Endothelial cell (in vitro differentiated cells): ENCODE measurements at regions not wholly inside any gene's neighbourhood (a gene's known extent, or its start where the extent isn't known, plus 50 kb on each side); places are given as distances from the start of the nearest gene placed in this dataset.

Source experiments
- DNase-seq: peaks from one replicate; pipeline ENCODE4 v3.0.0; 2021; ENCODE audit warnings: low spot score
- H3K27ac Mint-ChIP-seq: one replicate; pipeline ENCODE4 v1.8.0; 2021; ENCODE audit warnings: mixed read lengths, inconsistent platforms; ENCODE audit not compliant: unreplicated experiment
- H3K27me3 Mint-ChIP-seq: one replicate; pipeline ENCODE4 v1.8.0; 2021; ENCODE audit warnings: mild to moderate bottlenecking, moderate library complexity, mixed read lengths, inconsistent platforms; ENCODE audit not compliant: unreplicated experiment
- H3K36me3 Mint-ChIP-seq: one replicate; pipeline ENCODE4 v1.8.0; 2021; ENCODE audit warnings: mild to moderate bottlenecking, low read depth, mixed read lengths, inconsistent platforms; ENCODE audit not compliant: unreplicated experiment
- H3K4me1 Mint-ChIP-seq: one replicate; pipeline ENCODE4 v1.8.0; 2021; ENCODE audit warnings: mild to moderate bottlenecking, mixed read lengths, inconsistent platforms; ENCODE audit not compliant: unreplicated experiment
- H3K4me3 Mint-ChIP-seq: one replicate; pipeline ENCODE4 v1.8.0; 2021; ENCODE audit warnings: mild to moderate bottlenecking, mixed read lengths, inconsistent platforms; ENCODE audit not compliant: unreplicated experiment
- H3K9me3 Mint-ChIP-seq: one replicate; pipeline ENCODE4 v1.8.0; 2021; ENCODE audit warnings: mixed read lengths, inconsistent platforms; ENCODE audit not compliant: unreplicated experiment
- TF ChIP-seq, protein P1 (sequence below): fragments of 200-600 bp; sonication (generic); IDR thresholded peaks from one replicate; pipeline ENCODE4 v1.5.0; 2021; ENCODE audit warnings: antibody characterized with exemption; ENCODE audit not compliant: unreplicated experiment

GRCh38 chr13:104715111-104715510, 1648.9 kb upstream of the SLC10A2 start:
- DNase-seq: no peak
- Mint-ChIP-seq H3K36me3 (no peaks in the 10 kb centered on the region), H3K27me3 (no peaks in the 10 kb centered on the region), H3K4me3 (no peak overlapping the region), H3K27ac (no peak overlapping the region), H3K4me1 (peaks cover 5% of the 10 kb centered on the region), H3K9me3 (peaks cover 8% of the 10 kb centered on the region)
- TF ChIP-seq, protein P1, sequence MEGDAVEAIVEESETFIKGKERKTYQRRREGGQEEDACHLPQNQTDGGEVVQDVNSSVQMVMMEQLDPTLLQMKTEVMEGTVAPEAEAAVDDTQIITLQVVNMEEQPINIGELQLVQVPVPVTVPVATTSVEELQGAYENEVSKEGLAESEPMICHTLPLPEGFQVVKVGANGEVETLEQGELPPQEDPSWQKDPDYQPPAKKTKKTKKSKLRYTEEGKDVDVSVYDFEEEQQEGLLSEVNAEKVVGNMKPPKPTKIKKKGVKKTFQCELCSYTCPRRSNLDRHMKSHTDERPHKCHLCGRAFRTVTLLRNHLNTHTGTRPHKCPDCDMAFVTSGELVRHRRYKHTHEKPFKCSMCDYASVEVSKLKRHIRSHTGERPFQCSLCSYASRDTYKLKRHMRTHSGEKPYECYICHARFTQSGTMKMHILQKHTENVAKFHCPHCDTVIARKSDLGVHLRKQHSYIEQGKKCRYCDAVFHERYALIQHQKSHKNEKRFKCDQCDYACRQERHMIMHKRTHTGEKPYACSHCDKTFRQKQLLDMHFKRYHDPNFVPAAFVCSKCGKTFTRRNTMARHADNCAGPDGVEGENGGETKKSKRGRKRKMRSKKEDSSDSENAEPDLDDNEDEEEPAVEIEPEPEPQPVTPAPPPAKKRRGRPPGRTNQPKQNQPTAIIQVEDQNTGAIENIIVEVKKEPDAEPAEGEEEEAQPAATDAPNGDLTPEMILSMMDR: no peak

DNA sequence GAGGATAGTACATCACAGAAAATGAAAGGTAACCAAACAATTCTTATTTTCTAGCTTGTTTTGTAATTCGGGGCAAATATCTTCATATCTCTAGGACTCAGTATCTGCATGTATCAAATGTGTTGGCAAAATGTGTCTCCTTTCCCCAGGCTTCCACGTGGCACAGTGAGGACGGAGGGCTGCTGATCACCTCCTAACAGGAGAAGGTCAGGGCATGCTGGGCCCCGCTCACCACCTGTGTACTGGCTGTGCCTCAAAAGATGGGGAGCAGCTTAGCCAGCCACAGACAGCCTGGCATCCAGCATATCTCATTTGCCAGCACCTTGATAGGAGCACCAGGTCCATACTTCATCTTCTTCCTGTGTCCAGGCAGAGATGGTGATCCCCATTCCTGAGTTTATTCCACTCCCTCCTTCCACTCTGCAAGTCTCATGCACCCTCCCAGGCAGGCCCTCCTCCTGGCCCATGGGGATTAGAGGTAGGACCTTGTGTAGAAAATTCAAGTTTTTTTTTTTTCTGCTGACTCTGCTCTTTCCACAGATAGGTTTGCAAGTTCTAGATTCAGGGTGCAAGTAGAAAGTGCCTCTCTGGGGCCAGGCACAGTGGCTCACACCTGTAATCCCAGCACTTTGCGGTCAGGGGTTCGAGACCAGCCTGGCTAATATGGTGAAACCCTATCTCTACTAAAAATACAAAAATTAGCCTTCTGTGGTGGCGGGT, 1639.0 kb upstream of the SLC10A2 start:
- no peaks in the 10 kb centered on the region for H3K27me3 Mint-ChIP-seq
- no peak for DNase-seq
- H3K36me3 Mint-ChIP-seq: no peaks in the 10 kb centered on the region
- no peaks in the 10 kb centered on the region for H3K9me3 Mint-ChIP-seq
- no peaks in the 10 kb centered on the region for H3K4me1 Mint-ChIP-seq
- no peak overlapping the region for H3K27ac Mint-ChIP-seq
- TF ChIP-seq, protein P1: no peak
- H3K4me3 Mint-ChIP-seq: no peak overlapping the region

DNA sequence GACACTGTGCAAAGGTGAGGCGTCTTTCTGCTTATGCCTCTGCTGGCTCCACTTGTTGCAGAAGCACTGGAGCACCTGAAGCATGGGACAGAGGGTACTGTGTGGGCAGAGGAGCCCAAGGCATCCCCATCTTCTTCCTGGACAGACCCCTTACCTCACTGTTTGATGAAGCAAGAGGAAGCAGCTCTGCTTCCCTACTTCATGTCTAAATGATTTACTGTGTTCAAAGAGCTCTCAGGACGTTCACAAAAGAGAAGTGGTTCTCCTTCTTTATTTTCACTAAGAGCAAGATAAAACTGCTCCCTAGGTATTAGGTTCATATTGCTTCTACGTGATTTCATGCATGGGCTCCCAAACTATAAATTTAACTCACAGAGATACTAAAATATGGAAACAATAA, 1635.4 kb upstream of the SLC10A2 start:
- no peaks in the 10 kb centered on the region for H3K9me3 Mint-ChIP-seq
- H3K4me3 Mint-ChIP-seq: no peak overlapping the region
- no peaks in the 10 kb centered on the region for H3K4me1 Mint-ChIP-seq
- H3K27ac Mint-ChIP-seq: no peak overlapping the region
- TF ChIP-seq, protein P1: no peak
- no peak for DNase-seq
- H3K27me3 Mint-ChIP-seq: no peaks in the 10 kb centered on the region
- no peaks in the 10 kb centered on the region for H3K36me3 Mint-ChIP-seq

- TF ChIP-seq, protein P1: no peak
- H3K27me3 Mint-ChIP-seq: no peaks in the 10 kb centered on the region
- no peaks in the 10 kb centered on the region for H3K4me1 Mint-ChIP-seq
- DNase-seq: no peak
- H3K4me3 Mint-ChIP-seq: no peak overlapping the region
- H3K27ac Mint-ChIP-seq: no peak overlapping the region
- no peaks in the 10 kb centered on the region for H3K9me3 Mint-ChIP-seq
- no peaks in the 10 kb centered on the region for H3K36me3 Mint-ChIP-seq
These were observed 1628.2 kb upstream of the SLC10A2 start for GRCh38 chr13:104694397-104694796.

DNA sequence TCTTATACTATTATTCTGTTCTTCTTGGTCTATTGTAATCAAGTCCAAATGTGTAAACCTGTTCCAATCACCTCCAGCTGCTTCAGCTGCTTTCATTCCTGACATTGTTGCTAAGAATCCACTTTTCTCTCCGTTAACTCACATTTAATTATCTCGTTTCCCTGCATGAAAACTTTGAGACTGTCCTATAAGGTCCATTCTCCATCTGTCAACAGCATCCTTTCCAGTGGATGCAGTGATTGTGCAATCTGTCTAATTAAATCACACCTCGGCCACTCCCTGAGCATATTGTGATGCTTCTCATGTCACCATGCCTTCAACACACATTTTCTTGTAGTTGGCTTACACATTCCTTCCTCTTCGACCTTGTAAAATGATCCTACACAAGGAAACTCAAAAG, 1626.9 kb upstream of the SLC10A2 start:
- DNase-seq: no peak
- TF ChIP-seq, protein P1: no peak
- H3K27ac Mint-ChIP-seq: no peak overlapping the region
- H3K4me1 Mint-ChIP-seq: no peaks in the 10 kb centered on the region
- H3K36me3 Mint-ChIP-seq: no peaks in the 10 kb centered on the region
- H3K9me3 Mint-ChIP-seq: no peaks in the 10 kb centered on the region
- no peaks in the 10 kb centered on the region for H3K27me3 Mint-ChIP-seq
- H3K4me3 Mint-ChIP-seq: no peak overlapping the region
